CD14-positive monocyte (primary cell): ENCODE measurements at regions not wholly inside any gene's neighbourhood (a gene's known extent, or its start where the extent isn't known, plus 50 kb on each side); places are given as distances from the start of the nearest gene placed in this dataset.

Source experiments
- DNase-seq, 3 donors: peaks; one replicate each; pipeline ENCODE4 v3.0.0-alpha.2; 2011 to 2022
- H2AFZ ChIP-seq: 2 replicates; pipeline ENCODE4 v1.6.0; 2012; ENCODE audit warnings: mild to moderate bottlenecking, low read depth, low read length, inconsistent platforms; ENCODE audit not compliant: insufficient read depth, poor library complexity, severe bottlenecking
- H3K27ac ChIP-seq, 2 donors: 1 replicate in 1 of 2; 2 replicates in 1 of 2; pipeline ENCODE4 v1.5.1; 2012 to 2013; ENCODE audit warnings: low read length in 2 of 2, control low read depth in 1 of 2, inconsistent platforms in 1 of 2, low read depth in 1 of 2, mild to moderate bottlenecking in 1 of 2
- H3K27me3 ChIP-seq, 2 donors: one replicate each; pipeline versions ENCODE4 v1.6.0 to v1.6.1; 2011 to 2013; ENCODE audit warnings: low read length in 2 of 2; ENCODE audit not compliant: control insufficient read depth in 2 of 2, insufficient read depth in 2 of 2
- H3K36me3 ChIP-seq, 2 donors: replicated peaks in 1 of 2; 1 replicate in 1 of 2; 2 replicates in 1 of 2; pipeline versions ENCODE4 v1.5.1 to v1.6.1; 2012 to 2013; ENCODE audit warnings: low read length in 2 of 2, control low read depth in 1 of 2, inconsistent platforms in 1 of 2, mild to moderate bottlenecking in 1 of 2; ENCODE audit not compliant: insufficient read depth in 2 of 2, control insufficient read depth in 1 of 2
- H3K4me1 ChIP-seq, 2 donors: 1 replicate in 1 of 2; 2 replicates in 1 of 2; pipeline versions ENCODE4 v1.5.1 to v1.6.1; 2012 to 2013; ENCODE audit warnings: low read length in 2 of 2, control low read depth in 1 of 2, inconsistent platforms in 1 of 2, mild to moderate bottlenecking in 1 of 2, moderate library complexity in 1 of 2; ENCODE audit not compliant: insufficient read depth in 2 of 2, control insufficient read depth in 1 of 2
- H3K4me2 ChIP-seq: replicated peaks from 2 replicates; pipeline ENCODE3; 2012; ENCODE audit warnings: low read length, moderate library complexity, mild to moderate bottlenecking; ENCODE audit not compliant: poor library complexity, severe bottlenecking; ENCODE audit errors: extremely low read depth
- H3K4me3 ChIP-seq, 3 experiments: fragments of 200-600 bp in 1 of 3; sonication (generic) in 1 of 3; replicated peaks in 1 of 3; 1 replicate in 2 of 3; 2 replicates in 1 of 3; pipeline ENCODE4 v1.5.1; 2011 to 2013; ENCODE audit warnings: low read length in 3 of 3, mild to moderate bottlenecking in 3 of 3, control low read depth in 2 of 3, low read depth in 2 of 3, inconsistent platforms in 1 of 3, moderate library complexity in 1 of 3
- H3K79me2 ChIP-seq: 2 replicates; pipeline ENCODE4 v1.6.0; 2012; ENCODE audit warnings: mild to moderate bottlenecking, control low read depth, inconsistent platforms, low read length, moderate library complexity; ENCODE audit not compliant: insufficient read depth
- H3K9ac ChIP-seq: 2 replicates; pipeline ENCODE4 v1.6.0; 2017; ENCODE audit warnings: low read length, mild to moderate bottlenecking; ENCODE audit not compliant: insufficient read depth, poor library complexity, severe bottlenecking
- H3K9me3 ChIP-seq, 2 donors: replicated peaks in 1 of 2; 1 replicate in 1 of 2; 2 replicates in 1 of 2; pipeline versions ENCODE4 v1.5.1 to v1.6.1; 2012 to 2013; ENCODE audit warnings: low read length in 2 of 2, control low read depth in 1 of 2; ENCODE audit not compliant: control insufficient read depth in 1 of 2, insufficient read depth in 1 of 2
- H4K20me1 ChIP-seq: 2 replicates; pipeline ENCODE4 v1.6.0; 2012; ENCODE audit warnings: mild to moderate bottlenecking, low read length, control low read depth, moderate library complexity; ENCODE audit not compliant: insufficient read depth
- H3K27ac Mint-ChIP-seq, 7 donors: one replicate each; pipeline ENCODE4 v1.8.0; 2020; ENCODE audit warnings: mild to moderate bottlenecking in 7 of 7, mixed read lengths in 7 of 7, moderate library complexity in 6 of 7, inconsistent platforms in 2 of 7
- H3K27me3 Mint-ChIP-seq, 3 donors: one replicate each; pipeline ENCODE4 v1.8.0; 2021 to 2022; ENCODE audit warnings: low read depth in 3 of 3, mild to moderate bottlenecking in 3 of 3, mixed read lengths in 3 of 3, moderate library complexity in 3 of 3, inconsistent platforms in 1 of 3
- H3K36me3 Mint-ChIP-seq, 2 donors: one replicate each; pipeline ENCODE4 v1.8.0; 2020; ENCODE audit warnings: mixed read lengths in 2 of 2, inconsistent platforms in 1 of 2, mild to moderate bottlenecking in 1 of 2
- H3K4me1 Mint-ChIP-seq: one replicate; pipeline ENCODE4 v1.8.0; 2020; ENCODE audit warnings: mild to moderate bottlenecking, mixed read lengths
- H3K4me3 Mint-ChIP-seq, 2 donors: one replicate each; pipeline ENCODE4 v1.8.0; 2020; ENCODE audit warnings: mild to moderate bottlenecking in 2 of 2, mixed read lengths in 2 of 2, moderate library complexity in 1 of 2
- H3K9me3 Mint-ChIP-seq, 7 donors: one replicate each; pipeline ENCODE4 v1.8.0; 2020 to 2022; ENCODE audit warnings: mixed read lengths in 7 of 7, mild to moderate bottlenecking in 6 of 7, moderate library complexity in 6 of 7, inconsistent platforms in 2 of 7
- whole genome bisulfite sequencing: methylation state at CpG from one replicate; pipeline ENCODE4 v1.1.5; 2013; ENCODE audit warnings: missing lambda C conversion rate; ENCODE audit not compliant: insufficient coverage; 5-methylcytosine and 5-hydroxymethylcytosine counted together
- intact Hi-C, 2 donors: fragments of 100-400 bp; cut with micrococcal nuclease; formaldehyde crosslinking; loops; one replicate each; pipeline versions ENCODE4 v1.15.0 to v1.15.1; 2023
- TF ChIP-seq, protein P1 (sequence below): fragments of 200-600 bp; IDR thresholded peaks from one replicate; pipeline ENCODE4 v1.8.0; 2022; ENCODE audit warnings: antibody characterized with exemption, mild to moderate bottlenecking

DNA sequence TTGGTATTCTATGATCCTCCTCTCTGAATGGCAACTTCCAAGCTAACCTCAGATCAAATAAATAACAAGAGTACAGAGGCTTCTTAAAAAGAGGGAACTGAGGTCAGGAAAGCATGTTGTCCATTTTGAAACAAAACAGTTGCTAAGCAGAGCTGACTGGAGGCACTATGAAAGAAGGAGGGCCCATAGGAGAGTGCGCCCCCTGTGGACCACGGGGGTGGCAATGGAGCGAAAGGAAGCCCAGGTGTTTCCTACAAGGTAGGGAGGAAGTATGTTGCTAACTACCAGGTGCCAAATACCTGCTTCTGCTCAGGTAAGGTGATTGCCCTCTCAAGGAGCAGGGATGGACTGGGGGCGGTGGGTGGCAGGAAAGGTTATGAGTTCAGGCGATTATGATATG lies 101.8 kb upstream of the MAST4 start:
- DNase-seq, result no peak
- Mint-ChIP-seq H3K36me3 (no peaks in the 10 kb centered on the region), H3K4me1 (no peaks in the 10 kb centered on the region), H3K27ac (peak overlapping the region in 1 of 7 donors; percentile 42), H3K9me3 (peaks cover 5 to 11% (median 7%) of the 10 kb centered on the region in 7 donors), H3K27me3 (peaks cover 0 to 3% (median 3%) of the 10 kb centered on the region in 3 donors), H3K4me3 (no peak overlapping the region)
- no peak overlapping the region for H3K4me2 ChIP-seq
- peaks cover 8 to 9% of the 10 kb centered on the region in 2 donors for H3K9me3 ChIP-seq
- H3K4me3 ChIP-seq, result no peak overlapping the region
- H3K27me3 ChIP-seq, result no peaks in the 10 kb centered on the region
- no peaks in the 10 kb centered on the region for H3K36me3 ChIP-seq
- H3K79me2 ChIP-seq, result no peaks in the 10 kb centered on the region
- no peak overlapping the region for H3K27ac ChIP-seq
- no peaks in the 10 kb centered on the region for H3K4me1 ChIP-seq
- WGBS, result 72% methylated on average over 5 of the region's 5 CpGs
- intact Hi-C loops, result no loop called here
- H2AFZ ChIP-seq, result no peak overlapping the region
- TF ChIP-seq, protein P1, sequence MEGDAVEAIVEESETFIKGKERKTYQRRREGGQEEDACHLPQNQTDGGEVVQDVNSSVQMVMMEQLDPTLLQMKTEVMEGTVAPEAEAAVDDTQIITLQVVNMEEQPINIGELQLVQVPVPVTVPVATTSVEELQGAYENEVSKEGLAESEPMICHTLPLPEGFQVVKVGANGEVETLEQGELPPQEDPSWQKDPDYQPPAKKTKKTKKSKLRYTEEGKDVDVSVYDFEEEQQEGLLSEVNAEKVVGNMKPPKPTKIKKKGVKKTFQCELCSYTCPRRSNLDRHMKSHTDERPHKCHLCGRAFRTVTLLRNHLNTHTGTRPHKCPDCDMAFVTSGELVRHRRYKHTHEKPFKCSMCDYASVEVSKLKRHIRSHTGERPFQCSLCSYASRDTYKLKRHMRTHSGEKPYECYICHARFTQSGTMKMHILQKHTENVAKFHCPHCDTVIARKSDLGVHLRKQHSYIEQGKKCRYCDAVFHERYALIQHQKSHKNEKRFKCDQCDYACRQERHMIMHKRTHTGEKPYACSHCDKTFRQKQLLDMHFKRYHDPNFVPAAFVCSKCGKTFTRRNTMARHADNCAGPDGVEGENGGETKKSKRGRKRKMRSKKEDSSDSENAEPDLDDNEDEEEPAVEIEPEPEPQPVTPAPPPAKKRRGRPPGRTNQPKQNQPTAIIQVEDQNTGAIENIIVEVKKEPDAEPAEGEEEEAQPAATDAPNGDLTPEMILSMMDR, result no peak
- H4K20me1 ChIP-seq, result no peaks in the 10 kb centered on the region
- H3K9ac ChIP-seq, result no peak overlapping the region

DNA sequence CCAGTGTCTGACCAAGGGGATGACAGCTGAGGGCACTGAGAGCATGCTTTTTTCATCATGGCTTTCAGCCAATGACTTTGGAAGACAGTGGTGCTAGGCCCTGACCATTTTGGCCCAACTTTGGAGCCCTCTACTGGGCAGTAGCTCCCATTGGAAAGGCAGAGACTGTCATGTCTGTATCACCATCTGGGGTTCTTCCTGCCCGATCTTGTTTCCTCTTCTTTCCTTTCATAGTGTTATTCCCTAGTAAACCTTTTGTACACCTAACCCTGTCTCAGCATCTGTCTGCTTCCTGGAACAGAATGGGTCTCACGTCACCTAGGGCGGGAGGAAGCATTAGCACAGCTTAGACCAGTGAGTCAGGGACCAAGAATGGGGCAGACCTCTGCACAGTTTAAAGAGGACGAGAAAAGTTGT lies 97.4 kb upstream of the MAST4 start:
- Histone ChIP-seq H2AFZ (no peak overlapping the region), H3K9me3 (peaks cover 0 to 10% of the 10 kb centered on the region in 2 donors), H3K4me1 (no peaks in the 10 kb centered on the region), H3K79me2 (no peaks in the 10 kb centered on the region), H4K20me1 (no peaks in the 10 kb centered on the region), H3K4me2 (no peak overlapping the region), H3K27me3 (no peaks in the 10 kb centered on the region), H3K9ac (no peak overlapping the region), H3K36me3 (no peaks in the 10 kb centered on the region), H3K27ac (no peak overlapping the region), H3K4me3 (no peak overlapping the region)
- intact Hi-C loops, result no loop called here
- Mint-ChIP-seq H3K9me3 (peaks cover 0 to 3% (median 2%) of the 10 kb centered on the region in 7 donors), H3K27me3 (peaks cover 0 to 3% (median 0%) of the 10 kb centered on the region in 3 donors), H3K27ac (no peak overlapping the region), H3K4me1 (no peaks in the 10 kb centered on the region), H3K4me3 (no peak overlapping the region), H3K36me3 (no peaks in the 10 kb centered on the region)
- no peak for DNase-seq
- WGBS, result 82% methylated on average over 3 of the region's 4 CpGs
- TF ChIP-seq, protein P1, result no peak
